T-cell (primary cell): ENCODE measurements at regions not wholly inside any gene's neighbourhood (a gene's known extent, or its start where the extent isn't known, plus 50 kb on each side); places are given as distances from the start of the nearest gene placed in this dataset.
"Not testable (repeated sequence)": the region's sequence is repeated elsewhere in the genome, so short reads cannot be mapped to it uniquely, and the experiment has no call there.

ENCODE experiments used
- ATAC-seq, 4 experiments: fragments of 200-7000 bp in 3 of 4; fragments of 150-1000 bp in 1 of 4; cut with Tn5 transposase; replicated peaks in 1 of 4; 1 replicate in 3 of 4; 2 replicates in 1 of 4; pipeline ENCODE4 v1.10.0; 2021; ENCODE audit warnings: moderate library complexity in 3 of 4, mild to moderate bottlenecking in 2 of 4, moderate number of reproducible peaks in 1 of 4
- CTCF ChIA-PET, 2 donors: fragments of 300-600 bp; sonication (Branson Sonifier 250); formaldehyde crosslinking; loops; one replicate each; lab custom pipeline; 2022; ENCODE audit warnings: antibody characterized with exemption in 2 of 2; lab: Charles Lee
- POLR2A ChIA-PET, 2 donors: fragments of 300-600 bp; sonication (Branson Sonifier 250); formaldehyde crosslinking; loops; one replicate each; lab custom pipeline; 2022; ENCODE audit warnings: antibody characterized with exemption in 2 of 2; lab: Charles Lee
- DNase-seq, 35 experiments: peaks; one replicate each; pipeline versions ENCODE4 v3.0.0 to v3.0.0-alpha.2; 2013 to 2023
- H3K27ac ChIP-seq: one replicate; pipeline ENCODE4 v1.5.1; 2013; ENCODE audit warnings: low read length
- H3K27me3 ChIP-seq, 2 experiments: replicated peaks in 1 of 2; 1 replicate in 1 of 2; 2 replicates in 1 of 2; pipeline versions ENCODE4 v1.6.1 to v1.7.0; 2013; ENCODE audit warnings: low read length in 1 of 2, mixed read lengths in 1 of 2; ENCODE audit not compliant: control insufficient read depth in 2 of 2, insufficient read depth in 2 of 2; ENCODE audit errors: extremely low read depth in 1 of 2
- H3K36me3 ChIP-seq, 2 donors: 1 replicate in 1 of 2; 2 replicates in 1 of 2; pipeline versions ENCODE4 v1.6.1 to v1.7.0; 2013; ENCODE audit warnings: low read length in 1 of 2; ENCODE audit not compliant: control insufficient read depth in 2 of 2, insufficient read depth in 1 of 2; ENCODE audit errors: extremely low read depth in 1 of 2
- H3K4me1 ChIP-seq, 2 experiments: 1 replicate in 1 of 2; 2 replicates in 1 of 2; pipeline versions ENCODE4 v1.6.1 to v1.7.0; 2013; ENCODE audit warnings: low read length in 2 of 2, mixed read lengths in 1 of 2; ENCODE audit not compliant: insufficient read depth in 2 of 2, control insufficient read depth in 1 of 2; ENCODE audit errors: extremely low read depth in 1 of 2
- H3K4me3 ChIP-seq, 2 donors: 1 replicate in 1 of 2; 2 replicates in 1 of 2; pipeline versions ENCODE4 v1.5.1 to v1.7.0; 2013; ENCODE audit warnings: mild to moderate bottlenecking in 2 of 2, low read length in 1 of 2, moderate library complexity in 1 of 2; ENCODE audit not compliant: control insufficient read depth in 1 of 2; ENCODE audit errors: extremely low read depth in 1 of 2
- H3K9me3 ChIP-seq: 2 replicates; pipeline ENCODE4 v1.7.0; 2013
- H3K27ac Mint-ChIP-seq, 2 donors: one replicate each; pipeline ENCODE4 v1.8.0; 2020 to 2021; ENCODE audit warnings: mild to moderate bottlenecking in 2 of 2, mixed read lengths in 2 of 2
- H3K27me3 Mint-ChIP-seq, 2 donors: one replicate each; pipeline ENCODE4 v1.8.0; 2021 to 2022; ENCODE audit warnings: mixed read lengths in 2 of 2
- H3K36me3 Mint-ChIP-seq: one replicate; pipeline ENCODE4 v1.8.0; 2021; ENCODE audit warnings: mixed read lengths
- H3K4me1 Mint-ChIP-seq, 3 donors: one replicate each; pipeline ENCODE4 v1.8.0; 2020 to 2022; ENCODE audit warnings: mixed read lengths in 3 of 3, mild to moderate bottlenecking in 1 of 3
- H3K4me3 Mint-ChIP-seq, 3 donors: one replicate each; pipeline ENCODE4 v1.8.0; 2020 to 2022; ENCODE audit warnings: mild to moderate bottlenecking in 3 of 3, mixed read lengths in 3 of 3, moderate library complexity in 3 of 3
- H3K9me3 Mint-ChIP-seq, 3 donors: one replicate each; pipeline ENCODE4 v1.8.0; 2020 to 2022; ENCODE audit warnings: mixed read lengths in 3 of 3
- WGBS: methylation state at CpG from one replicate; pipeline ENCODE4 v1.1.5; 2013; ENCODE audit warnings: missing lambda C conversion rate; ENCODE audit not compliant: insufficient coverage; 5-methylcytosine and 5-hydroxymethylcytosine counted together

- no peak overlapping the region for H3K27ac Mint-ChIP-seq
- 100% methylated on average over 1 of the region's 2 CpGs for WGBS
- Histone ChIP-seq H3K27ac (no peak overlapping the region), H3K9me3 (no peaks in the 10 kb centered on the region), H3K4me3 (no peak overlapping the region), H3K27me3 (peaks cover 0 to 9% of the 10 kb centered on the region in 2 experiments), H3K4me1 (no peaks in the 10 kb centered on the region), H3K36me3 (no peaks in the 10 kb centered on the region)
- ATAC-seq (no peak), DNase-seq (no peak)
- no peaks in the 10 kb centered on the region for H3K36me3 Mint-ChIP-seq
- H3K9me3 Mint-ChIP-seq: peaks cover 0 to under 1% (median 0%) of the 10 kb centered on the region in 3 donors
- H3K4me1 Mint-ChIP-seq: no peaks in the 10 kb centered on the region
- ChIA-PET CTCF (interaction anchor here in 1 of 2 donors (0.6 kb wide), 1 partner anchor 617 kb away, joined by 4 read pairs; no protein-coding TSS in a partner anchor), POLR2A (no interaction called here)
- peaks cover 8 to 35% of the 10 kb centered on the region in 2 donors for H3K27me3 Mint-ChIP-seq
- H3K4me3 Mint-ChIP-seq: no peak overlapping the region
Measured at GRCh38 chrX:101823236-101823635, 108.6 kb downstream of the ZMAT1 start.

DNA sequence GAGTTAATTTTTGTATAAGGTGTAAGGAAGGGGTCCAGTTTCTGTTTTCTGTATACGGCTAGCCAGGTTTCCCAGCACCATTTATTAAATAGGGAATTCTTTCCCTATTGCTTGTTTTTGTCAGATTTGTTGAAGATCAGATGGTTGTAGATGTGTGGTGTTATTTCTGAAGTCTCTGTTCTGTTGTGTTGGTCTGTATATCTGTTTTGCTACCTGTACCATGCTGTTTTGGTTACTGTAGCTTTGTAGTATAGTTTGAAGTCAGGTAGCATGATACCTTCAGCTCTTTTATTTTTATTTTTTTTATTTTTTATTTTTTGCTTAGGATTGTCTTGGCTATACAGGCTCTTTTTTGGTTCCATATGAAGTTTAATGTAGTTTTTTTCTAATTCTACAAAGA, 114.1 kb downstream of the ZMAT1 start:
- H3K4me3 Mint-ChIP-seq, H3K4me1 ChIP-seq, CTCF ChIA-PET, H3K4me3 ChIP-seq, H3K36me3 Mint-ChIP-seq, H3K9me3 Mint-ChIP-seq, H3K9me3 ChIP-seq, H3K27ac ChIP-seq, POLR2A ChIA-PET, H3K36me3 ChIP-seq, H3K4me1 Mint-ChIP-seq, ATAC-seq, H3K27me3 ChIP-seq, H3K27ac Mint-ChIP-seq, DNase-seq: not testable (repeated sequence)
- no CpG with 5 or more reads among the region's 1 CpG for WGBS
- peaks cover 6 to 16% of the 10 kb centered on the region in 2 donors for H3K27me3 Mint-ChIP-seq

GRCh38 chrX:101813200-101813599, 118.6 kb downstream of the ZMAT1 start:
- H3K27ac Mint-ChIP-seq: no peak overlapping the region
- Histone ChIP-seq H3K4me1 (no peaks in the 10 kb centered on the region), H3K27ac (no peak overlapping the region), H3K9me3 (no peaks in the 10 kb centered on the region), H3K4me3 (no peak overlapping the region), H3K36me3 (no peaks in the 10 kb centered on the region), H3K27me3 (peaks cover 0 to 3% of the 10 kb centered on the region in 2 experiments)
- ChIA-PET POLR2A (no interaction called here), CTCF (no interaction called here)
- H3K27me3 Mint-ChIP-seq: peaks cover 4 to 23% of the 10 kb centered on the region in 2 donors
- H3K9me3 Mint-ChIP-seq: peaks cover 0 to 3% (median 2%) of the 10 kb centered on the region in 3 donors
- no peaks in the 10 kb centered on the region for H3K36me3 Mint-ChIP-seq
- 81% methylated on average over 4 of the region's 6 CpGs for WGBS
- no peak overlapping the region for H3K4me3 Mint-ChIP-seq
- H3K4me1 Mint-ChIP-seq: no peaks in the 10 kb centered on the region
- ATAC-seq (no peak), DNase-seq (no peak)

DNA sequence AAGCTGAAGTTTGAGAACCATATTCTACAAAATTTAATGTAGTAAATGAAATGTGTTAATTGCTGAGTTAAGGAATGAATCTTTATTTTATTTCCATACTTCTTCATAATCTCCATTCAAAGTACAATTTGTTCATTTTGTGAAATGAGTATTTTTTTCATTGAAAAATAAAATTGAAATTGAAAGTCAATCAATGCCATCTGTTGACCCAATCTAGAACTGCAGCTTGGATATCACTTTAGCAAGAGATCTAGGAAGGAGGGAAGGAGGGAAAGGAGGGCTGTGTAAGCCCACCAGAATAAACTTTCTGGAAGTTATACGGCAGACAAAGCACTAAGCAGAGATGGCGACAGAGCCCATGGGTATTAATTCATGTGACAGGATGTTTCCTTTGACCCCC, 128.4 kb downstream of the ZMAT1 start:
- Mint-ChIP-seq H3K27ac (no peak overlapping the region), H3K4me1 (peaks cover 7 to 14% (median 8%) of the 10 kb centered on the region in 3 donors), H3K36me3 (no peaks in the 10 kb centered on the region), H3K27me3 (peaks cover 0 to 4% of the 10 kb centered on the region in 2 donors), H3K4me3 (no peak overlapping the region), H3K9me3 (no peaks in the 10 kb centered on the region)
- ATAC-seq (no peak), DNase-seq (peak in 1 of 35 experiments; percentile 38)
- ChIA-PET CTCF (interaction anchor here (0.7 to 1.1 kb wide), 2 partner anchors 389 to 390 kb away, joined by 3 read pairs; no protein-coding TSS in a partner anchor), POLR2A (no interaction called here)
- Histone ChIP-seq H3K9me3 (no peaks in the 10 kb centered on the region), H3K36me3 (no peaks in the 10 kb centered on the region), H3K27me3 (no peaks in the 10 kb centered on the region), H3K4me3 (no peak overlapping the region), H3K27ac (no peak overlapping the region), H3K4me1 (peaks cover 0 to 3% of the 10 kb centered on the region in 2 experiments)
- no CpG with 5 or more reads among the region's 2 CpGs for WGBS

GRCh38 chrX:101799387-101799786, 132.4 kb downstream of the ZMAT1 start:
- no peak overlapping the region for H3K27ac ChIP-seq
- H3K4me3 ChIP-seq: no peak overlapping the region
- peaks cover 0 to 3% of the 10 kb centered on the region in 2 experiments for H3K4me1 ChIP-seq
- CTCF ChIA-PET: no interaction called here
- no peaks in the 10 kb centered on the region for H3K27me3 Mint-ChIP-seq
- POLR2A ChIA-PET: no interaction called here
- peak overlapping the region; percentile 35 to 63 for H3K27ac Mint-ChIP-seq
- peaks cover 7 to 14% (median 8%) of the 10 kb centered on the region in 3 donors for H3K4me1 Mint-ChIP-seq
- H3K9me3 Mint-ChIP-seq: no peaks in the 10 kb centered on the region
- DNase-seq: peak; percentile 32 to 89 (median 74)
- H3K36me3 Mint-ChIP-seq: no peaks in the 10 kb centered on the region
- H3K27me3 ChIP-seq: no peaks in the 10 kb centered on the region
- no peaks in the 10 kb centered on the region for H3K36me3 ChIP-seq
- WGBS: no CpG with 5 or more reads among the region's 3 CpGs
- peak overlapping the region; percentile 17 to 50 (median 29) for H3K4me3 Mint-ChIP-seq
- ATAC-seq: peak; percentile 99 to 100 (median 100)
- H3K9me3 ChIP-seq: no peaks in the 10 kb centered on the region

DNA sequence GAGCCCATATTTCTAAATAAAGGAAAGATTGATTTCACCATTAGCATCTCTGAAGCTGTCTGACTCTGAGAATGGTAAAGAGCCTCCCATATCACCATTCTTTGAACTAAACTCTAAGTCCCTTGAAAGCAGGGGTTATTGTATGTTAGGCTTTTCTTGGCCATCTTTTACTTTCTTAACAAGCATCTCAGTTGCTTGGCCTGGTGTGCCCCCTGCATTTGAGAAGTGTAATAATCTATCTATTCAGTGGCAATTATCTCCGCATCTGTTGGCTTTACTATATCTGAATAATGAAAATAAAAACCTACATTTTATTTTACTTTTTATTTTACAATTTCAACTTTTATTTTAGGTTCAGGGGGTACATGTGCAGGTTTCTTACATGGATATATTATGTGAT, 128.3 kb upstream of the ARMCX2 start:
- no peak for DNase-seq
- Mint-ChIP-seq H3K27me3 (peaks cover 0 to 12% of the 10 kb centered on the region in 2 donors), H3K36me3 (no peaks in the 10 kb centered on the region), H3K4me3 (no peak overlapping the region), H3K27ac (no peak overlapping the region), H3K9me3 (no peaks in the 10 kb centered on the region), H3K4me1 (no peaks in the 10 kb centered on the region)
- no peak overlapping the region for H3K27ac ChIP-seq
- H3K4me3 ChIP-seq: no peak overlapping the region
- no peaks in the 10 kb centered on the region for H3K4me1 ChIP-seq
- no peaks in the 10 kb centered on the region for H3K27me3 ChIP-seq
- ATAC-seq: no peak
- no CpG with 5 or more reads among the region's 1 CpG for WGBS
- CTCF ChIA-PET: no interaction called here
- POLR2A ChIA-PET: no interaction called here
- no peaks in the 10 kb centered on the region for H3K9me3 ChIP-seq
- H3K36me3 ChIP-seq: no peaks in the 10 kb centered on the region

DNA sequence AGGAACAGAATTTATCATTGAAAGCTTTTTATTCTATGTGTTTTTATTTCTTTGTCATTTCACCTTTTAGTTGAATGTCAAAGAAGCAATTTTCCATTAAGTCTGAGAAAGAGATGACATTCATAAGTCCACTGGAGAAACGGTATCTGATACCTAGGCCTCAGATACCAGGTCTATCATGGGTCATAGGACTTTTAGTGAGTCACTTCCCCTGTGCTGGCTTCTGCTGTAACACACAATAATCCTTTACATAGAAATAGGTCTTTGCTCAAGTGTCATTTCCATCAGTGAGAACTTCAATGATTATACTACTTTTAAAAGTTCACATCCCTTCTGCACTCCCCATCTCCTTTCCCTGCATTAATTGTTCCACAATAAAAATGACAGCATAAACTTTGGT, 125.5 kb upstream of the ARMCX2 start:
- no peaks in the 10 kb centered on the region for H3K36me3 ChIP-seq
- CTCF ChIA-PET: no interaction called here
- Mint-ChIP-seq H3K27me3 (peaks cover 0 to 7% of the 10 kb centered on the region in 2 donors), H3K36me3 (no peaks in the 10 kb centered on the region), H3K4me1 (no peaks in the 10 kb centered on the region), H3K4me3 (no peak overlapping the region), H3K9me3 (no peaks in the 10 kb centered on the region), H3K27ac (no peak overlapping the region)
- H3K4me1 ChIP-seq: no peaks in the 10 kb centered on the region
- DNase-seq (no peak), ATAC-seq (no peak)
- H3K4me3 ChIP-seq: no peak overlapping the region
- no peak overlapping the region for H3K27ac ChIP-seq
- no CpG with 5 or more reads among the region's 1 CpG for WGBS
- POLR2A ChIA-PET: no interaction called here
- peaks cover 0 to 2% of the 10 kb centered on the region in 2 experiments for H3K27me3 ChIP-seq
- H3K9me3 ChIP-seq: no peaks in the 10 kb centered on the region
